Progenitor cell of endocrine pancreas (in vitro differentiated cells): ENCODE measurements at regions not wholly inside any gene's neighbourhood (a gene's known extent, or its start where the extent isn't known, plus 50 kb on each side); places are given as distances from the start of the nearest gene placed in this dataset.

Source experiments
- DNase-seq: peaks from one replicate; pipeline ENCODE4 v3.0.0; 2021; ENCODE audit warnings: low spot score; ENCODE audit not compliant: unreplicated experiment
- H3K27ac Mint-ChIP-seq: 2 replicates; pipeline ENCODE4 v1.8.0; 2021; ENCODE audit warnings: mild to moderate bottlenecking, moderate library complexity, mixed read lengths
- H3K27me3 Mint-ChIP-seq: 2 replicates; pipeline ENCODE4 v1.8.0; 2021; ENCODE audit warnings: mixed read lengths
- H3K36me3 Mint-ChIP-seq: 2 replicates; pipeline ENCODE4 v1.8.0; 2022; ENCODE audit warnings: mixed read lengths; ENCODE audit not compliant: insufficient read depth
- H3K4me1 Mint-ChIP-seq: 2 replicates; pipeline ENCODE4 v1.8.0; 2021; ENCODE audit warnings: low read depth, mixed read lengths
- H3K4me3 Mint-ChIP-seq: 2 replicates; pipeline ENCODE4 v1.8.0; 2021; ENCODE audit warnings: low read depth, mild to moderate bottlenecking, moderate library complexity, mixed read lengths
- H3K9me3 Mint-ChIP-seq: 2 replicates; pipeline ENCODE4 v1.8.0; 2021; ENCODE audit warnings: low read depth, mixed read lengths
- CTCF ChIP-seq: fragments of 200-600 bp; sonication (generic); IDR thresholded peaks from one replicate; pipeline ENCODE4 v1.5.0; 2021; ENCODE audit warnings: antibody characterized with exemption, mild to moderate bottlenecking; ENCODE audit not compliant: unreplicated experiment

DNA sequence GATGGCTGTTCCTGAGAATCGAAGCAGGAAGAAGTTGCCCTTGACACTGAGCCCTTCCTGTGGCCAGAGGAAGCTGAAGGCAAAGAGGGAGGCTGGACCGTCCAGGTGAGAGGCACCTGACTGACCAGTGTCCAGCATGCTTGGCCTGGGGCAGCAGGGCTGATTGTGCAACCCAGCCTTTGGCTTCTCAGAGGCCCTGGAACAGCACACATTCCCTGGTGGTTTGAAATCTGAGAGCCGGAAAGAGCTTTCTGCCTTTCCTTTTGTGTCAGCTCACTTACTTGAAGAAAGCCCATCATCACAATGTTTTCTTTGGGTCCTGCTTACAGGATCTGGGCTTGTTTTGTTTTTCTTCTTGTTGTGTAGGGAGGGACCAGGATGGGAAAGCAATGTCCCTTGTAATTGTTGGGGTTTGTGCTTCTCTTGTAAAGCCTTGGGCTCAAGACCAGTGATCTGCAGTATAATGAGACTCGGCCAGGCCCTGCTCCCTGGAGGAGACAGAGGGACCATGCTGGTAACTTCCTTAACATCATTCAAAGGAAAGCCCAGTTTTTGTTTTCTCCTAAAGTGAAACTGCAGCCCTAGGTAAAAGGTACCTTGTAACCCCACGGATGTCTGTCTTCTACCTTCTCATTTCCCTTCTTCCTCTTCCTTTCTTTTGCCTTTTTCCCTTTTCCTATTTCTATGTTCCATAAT lies 213.7 kb downstream of the NXNL2 start:
- no peak for TF ChIP-seq CTCF
- Mint-ChIP-seq H3K4me1 (peaks cover 3% of the 10 kb centered on the region), H3K27ac (no peak overlapping the region), H3K27me3 (peaks cover under 1% of the 10 kb centered on the region), H3K9me3 (no peaks in the 10 kb centered on the region), H3K36me3 (no peaks in the 10 kb centered on the region), H3K4me3 (no peak overlapping the region)
- DNase-seq = no peak

- no peak for TF ChIP-seq CTCF
- Mint-ChIP-seq H3K4me3 (no peak overlapping the region), H3K36me3 (no peaks in the 10 kb centered on the region), H3K9me3 (no peaks in the 10 kb centered on the region), H3K27ac (no peak overlapping the region), H3K27me3 (no peaks in the 10 kb centered on the region), H3K4me1 (peaks cover 3% of the 10 kb centered on the region)
- no peak for DNase-seq
Measured at GRCh38 chr9:88749420-88749819, 214.4 kb downstream of the NXNL2 start.

- Mint-ChIP-seq H3K4me1 (peaks cover 3% of the 10 kb centered on the region), H3K27me3 (no peaks in the 10 kb centered on the region), H3K4me3 (no peak overlapping the region), H3K9me3 (no peaks in the 10 kb centered on the region), H3K27ac (no peak overlapping the region), H3K36me3 (no peaks in the 10 kb centered on the region)
- TF ChIP-seq CTCF = no peak
- DNase-seq = no peak
Measured at GRCh38 chr9:88750832-88751360, 215.9 kb downstream of the NXNL2 start.

DNA sequence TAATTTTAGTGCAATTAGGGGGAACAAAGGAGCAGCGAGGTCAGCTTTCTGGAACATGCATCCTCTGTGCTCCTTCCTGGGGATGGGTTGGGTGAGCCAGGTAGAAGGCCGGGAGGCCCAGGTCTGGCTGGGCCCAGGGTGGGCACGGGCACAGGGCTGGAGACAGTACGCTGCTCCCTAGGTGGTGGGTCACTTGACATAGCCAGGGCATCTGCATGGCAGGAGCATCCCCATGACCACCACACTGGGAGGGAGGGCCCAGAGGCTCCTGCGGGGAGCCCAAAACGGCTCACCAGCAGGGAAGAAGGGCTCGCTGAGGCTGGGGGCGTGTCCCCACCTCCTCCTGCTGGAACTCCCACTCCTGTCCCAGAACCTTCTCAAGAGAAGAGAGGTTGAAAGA lies 216.8 kb downstream of the NXNL2 start:
- Mint-ChIP-seq H3K27me3 (no peaks in the 10 kb centered on the region), H3K4me1 (no peaks in the 10 kb centered on the region), H3K4me3 (no peak overlapping the region)

More for the DNA sequence above, 216.8 kb downstream of the NXNL2 start:
- no peak for DNase-seq
- Mint-ChIP-seq H3K27ac (no peak overlapping the region), H3K9me3 (no peaks in the 10 kb centered on the region), H3K36me3 (no peaks in the 10 kb centered on the region)
- no peak for TF ChIP-seq CTCF
